ENCODE measurements at regions not wholly inside any gene's neighbourhood (a gene's known extent, or its start where the extent isn't known, plus 50 kb on each side); places are given as distances from the start of the nearest gene placed in this dataset.
"Not testable (repeated sequence)": the region's sequence is repeated elsewhere in the genome, so short reads cannot be mapped to it uniquely, and the experiment has no call there.

DNA sequence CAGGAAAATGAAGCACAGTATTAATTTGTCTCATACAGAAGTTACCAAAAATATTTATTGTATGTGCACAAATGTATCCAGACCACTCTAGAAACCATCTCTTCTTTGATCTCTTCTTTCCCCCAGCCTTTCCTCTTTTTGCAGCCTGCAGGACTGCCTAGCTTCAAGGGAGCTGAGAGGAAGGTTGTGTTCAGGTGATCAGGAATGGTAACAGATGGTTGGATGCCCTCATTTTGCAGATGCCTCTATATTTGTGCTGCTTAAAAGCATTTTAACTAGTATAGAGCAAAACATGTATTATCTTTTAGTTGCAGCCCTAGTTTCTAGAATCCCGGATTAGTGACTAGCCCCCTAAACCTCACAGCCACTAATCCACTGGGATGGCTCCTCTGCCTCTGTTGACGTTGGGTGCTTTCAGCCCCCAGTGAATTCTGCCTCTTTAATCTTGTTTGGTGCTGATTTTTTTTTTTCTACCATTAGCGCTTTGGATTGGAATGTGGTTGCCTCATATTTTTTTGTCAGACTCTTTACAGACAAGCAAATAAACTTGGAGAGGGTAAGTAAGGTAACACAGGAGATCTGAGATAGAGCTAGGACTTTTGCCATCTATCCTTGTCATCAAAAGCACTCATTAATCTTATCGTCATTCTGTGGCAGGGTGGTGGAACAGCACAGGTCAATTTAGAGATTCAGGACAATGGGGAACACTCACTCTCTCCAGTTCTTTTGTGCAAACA is 103.8 kb upstream of the NDUFV2 start:
- H3K4me1 ChIP-seq (ENCODE audit: control insufficient read depth in 5 of 5, insufficient read depth in 5 of 5, low read length in 5 of 5): peaks cover 0 to 10% (median 5%) of the 10 kb centered on the region in 5 donors
- no peak overlapping the region for H3K9ac ChIP-seq (ENCODE audit: low read length in 5 of 5)
- H3K27ac ChIP-seq (ENCODE audit: low read depth, low read length): no peak overlapping the region
- peaks cover 0 to 2% (median 0%) of the 10 kb centered on the region in 5 donors for H3K27me3 ChIP-seq (ENCODE audit: control insufficient read depth in 5 of 5, insufficient read depth in 4 of 5, low read length in 5 of 5)
- no peak overlapping the region for H3K4me3 ChIP-seq (ENCODE audit: low read depth in 1 of 5, low read length in 5 of 5)
- no peaks in the 10 kb centered on the region for H3K36me3 ChIP-seq (ENCODE audit: control insufficient read depth in 5 of 5, insufficient read depth in 5 of 5, low read length in 5 of 5)
- peaks cover 0 to 6% (median 4%) of the 10 kb centered on the region in 5 donors for H3K9me3 ChIP-seq (ENCODE audit: control insufficient read depth in 5 of 5, low read length in 5 of 5)

DNA sequence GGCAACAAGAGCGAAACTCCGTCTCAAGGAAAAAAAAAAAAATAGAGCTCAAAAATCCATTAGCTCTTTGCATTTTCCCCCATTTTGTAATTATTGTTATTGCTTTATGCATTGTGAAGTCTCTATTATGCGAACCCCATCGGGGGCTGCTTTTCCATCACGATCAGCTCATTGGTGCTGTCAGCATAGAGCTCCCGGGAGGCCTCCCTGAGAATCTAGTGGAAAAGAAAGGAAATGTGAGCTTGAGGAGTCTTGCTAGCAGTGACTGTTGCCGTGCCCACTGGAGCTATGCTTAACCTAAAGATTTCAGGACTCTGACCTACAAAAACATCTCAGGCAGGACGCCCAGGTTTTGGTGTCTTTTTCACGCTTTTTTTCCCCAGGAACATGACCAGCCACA is 102.6 kb upstream of the NDUFV2 start:
- no peaks in the 10 kb centered on the region for H3K36me3 ChIP-seq (ENCODE audit: control insufficient read depth in 5 of 5, insufficient read depth in 5 of 5, low read length in 5 of 5)
- H3K4me1 ChIP-seq (ENCODE audit: control insufficient read depth in 5 of 5, insufficient read depth in 5 of 5, low read length in 5 of 5): peaks cover 0 to 10% (median 5%) of the 10 kb centered on the region in 5 donors
- H3K27me3 ChIP-seq (ENCODE audit: control insufficient read depth in 5 of 5, insufficient read depth in 4 of 5, low read length in 5 of 5): no peaks in the 10 kb centered on the region
- H3K4me3 ChIP-seq (ENCODE audit: low read depth in 1 of 5, low read length in 5 of 5): no peak overlapping the region
- peaks cover 0 to 6% (median 4%) of the 10 kb centered on the region in 5 donors for H3K9me3 ChIP-seq (ENCODE audit: control insufficient read depth in 5 of 5, low read length in 5 of 5)
- H3K9ac ChIP-seq (ENCODE audit: low read length in 5 of 5): no peak overlapping the region
- H3K27ac ChIP-seq (ENCODE audit: low read depth, low read length): no peak overlapping the region

DNA sequence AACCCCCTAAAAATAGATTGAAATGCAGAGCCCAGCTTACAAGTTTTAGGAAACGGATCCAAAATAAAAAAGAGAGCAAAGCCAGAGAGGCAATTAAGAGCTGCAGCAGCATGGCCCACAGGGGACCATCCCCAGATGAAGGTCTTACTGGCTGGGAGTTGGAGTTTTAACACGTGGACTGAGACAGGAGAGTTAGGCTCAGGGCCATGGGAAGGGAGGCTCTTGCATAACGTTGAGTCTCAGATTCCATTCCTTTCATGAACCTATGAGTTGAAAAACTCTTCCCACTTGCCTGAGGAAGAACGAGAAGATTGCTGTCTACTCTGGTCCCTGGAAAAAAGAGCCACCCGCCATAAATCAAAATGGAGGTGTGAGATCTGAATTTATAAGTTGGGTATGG is 101.8 kb upstream of the NDUFV2 start:
- peaks cover 0 to 3% (median 0%) of the 10 kb centered on the region in 5 donors for H3K27me3 ChIP-seq (ENCODE audit: control insufficient read depth in 5 of 5, insufficient read depth in 4 of 5, low read length in 5 of 5)
- H3K4me3 ChIP-seq (ENCODE audit: low read depth in 1 of 5, low read length in 5 of 5): no peak overlapping the region
- no peak overlapping the region for H3K27ac ChIP-seq (ENCODE audit: low read depth, low read length)
- peaks cover 0 to 6% (median 4%) of the 10 kb centered on the region in 5 donors for H3K9me3 ChIP-seq (ENCODE audit: control insufficient read depth in 5 of 5, low read length in 5 of 5)
- H3K36me3 ChIP-seq (ENCODE audit: control insufficient read depth in 5 of 5, insufficient read depth in 5 of 5, low read length in 5 of 5): no peaks in the 10 kb centered on the region
- no peak overlapping the region for H3K9ac ChIP-seq (ENCODE audit: low read length in 5 of 5)
- peaks cover 0 to 10% (median 5%) of the 10 kb centered on the region in 5 donors for H3K4me1 ChIP-seq (ENCODE audit: control insufficient read depth in 5 of 5, insufficient read depth in 5 of 5, low read length in 5 of 5)

- peaks cover 0 to 10% (median 5%) of the 10 kb centered on the region in 5 donors for H3K4me1 ChIP-seq (ENCODE audit: control insufficient read depth in 5 of 5, insufficient read depth in 5 of 5, low read length in 5 of 5)
- no peak overlapping the region for H3K9ac ChIP-seq (ENCODE audit: low read length in 5 of 5)
- H3K36me3 ChIP-seq (ENCODE audit: control insufficient read depth in 5 of 5, insufficient read depth in 5 of 5, low read length in 5 of 5): no peaks in the 10 kb centered on the region
- H3K9me3 ChIP-seq (ENCODE audit: control insufficient read depth in 5 of 5, low read length in 5 of 5): peaks cover 0 to 6% (median 4%) of the 10 kb centered on the region in 5 donors
- H3K4me3 ChIP-seq (ENCODE audit: low read depth in 1 of 5, low read length in 5 of 5): no peak overlapping the region
- no peak overlapping the region for H3K27ac ChIP-seq (ENCODE audit: low read depth, low read length)
- H3K27me3 ChIP-seq (ENCODE audit: control insufficient read depth in 5 of 5, insufficient read depth in 4 of 5, low read length in 5 of 5): peaks cover 0 to 3% (median 0%) of the 10 kb centered on the region in 5 donors
Observed at GRCh38 chr18:9001209-9001608, 101.3 kb upstream of the NDUFV2 start.

- no peak overlapping the region for H3K9ac ChIP-seq (ENCODE audit: low read length in 5 of 5)
- no peak overlapping the region for H3K4me3 ChIP-seq (ENCODE audit: low read depth in 1 of 5, low read length in 5 of 5)
- no peaks in the 10 kb centered on the region for H3K36me3 ChIP-seq (ENCODE audit: control insufficient read depth in 5 of 5, insufficient read depth in 5 of 5, low read length in 5 of 5)
- H3K27me3 ChIP-seq (ENCODE audit: control insufficient read depth in 5 of 5, insufficient read depth in 4 of 5, low read length in 5 of 5): peaks cover 0 to 3% (median 0%) of the 10 kb centered on the region in 5 donors
- no peak overlapping the region for H3K27ac ChIP-seq (ENCODE audit: low read depth, low read length)
- no peaks in the 10 kb centered on the region for H3K9me3 ChIP-seq (ENCODE audit: control insufficient read depth in 5 of 5, low read length in 5 of 5)
- peaks cover 0 to 10% (median 5%) of the 10 kb centered on the region in 5 donors for H3K4me1 ChIP-seq (ENCODE audit: control insufficient read depth in 5 of 5, insufficient read depth in 5 of 5, low read length in 5 of 5)
Observed at GRCh38 chr18:9003406-9004100, 98.9 kb upstream of the NDUFV2 start.

DNA sequence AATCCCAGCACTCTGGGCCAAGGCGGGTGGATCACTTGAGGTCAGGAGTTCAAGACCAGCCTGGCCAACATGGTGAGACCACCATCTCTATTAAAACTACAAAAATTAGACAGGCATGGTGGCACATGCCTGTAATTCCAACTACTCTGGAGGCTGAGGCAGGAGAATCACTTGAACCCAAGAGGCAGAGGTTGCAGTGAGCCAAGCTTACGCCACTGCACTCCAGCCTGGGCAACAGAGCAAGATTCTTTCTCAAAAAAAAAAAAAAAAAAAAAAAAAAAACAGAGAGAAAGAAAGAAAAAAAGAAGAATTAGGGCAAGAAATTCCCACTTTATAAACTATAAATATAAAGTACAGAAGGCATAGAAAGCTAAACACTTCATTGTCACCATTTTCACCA is 98.2 kb upstream of the NDUFV2 start:
- not testable (repeated sequence) for H3K4me1 ChIP-seq (ENCODE audit: control insufficient read depth in 5 of 5, insufficient read depth in 5 of 5, low read length in 5 of 5); H3K27me3 ChIP-seq (ENCODE audit: control insufficient read depth in 5 of 5, insufficient read depth in 4 of 5, low read length in 5 of 5); H3K36me3 ChIP-seq (ENCODE audit: control insufficient read depth in 5 of 5, insufficient read depth in 5 of 5, low read length in 5 of 5)

DNA sequence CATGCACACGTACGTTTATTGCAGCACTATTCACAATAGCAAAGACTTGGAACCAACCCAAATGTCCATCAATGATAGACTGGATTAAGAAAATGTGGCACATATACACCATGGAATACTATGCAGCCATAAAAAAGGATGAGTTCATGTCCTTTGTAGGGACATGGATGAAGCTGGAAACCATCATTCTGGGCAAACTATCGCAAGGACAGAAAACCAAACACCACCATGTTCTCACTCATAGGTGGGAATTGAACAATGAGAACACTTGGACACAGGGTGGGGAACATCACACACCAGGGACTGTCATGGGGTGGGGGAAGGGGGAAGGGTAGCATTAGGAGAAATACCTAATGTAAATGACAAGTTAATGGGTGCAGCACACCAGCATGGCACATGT is 94.8 kb upstream of the NDUFV2 start:
- not testable (repeated sequence) for H3K4me3 ChIP-seq (ENCODE audit: low read depth in 1 of 5, low read length in 5 of 5); H3K9ac ChIP-seq (ENCODE audit: low read length in 5 of 5); H3K27ac ChIP-seq (ENCODE audit: low read depth, low read length); H3K9me3 ChIP-seq (ENCODE audit: control insufficient read depth in 5 of 5, low read length in 5 of 5); H3K36me3 ChIP-seq (ENCODE audit: control insufficient read depth in 5 of 5, insufficient read depth in 5 of 5, low read length in 5 of 5); H3K4me1 ChIP-seq (ENCODE audit: control insufficient read depth in 5 of 5, insufficient read depth in 5 of 5, low read length in 5 of 5); H3K27me3 ChIP-seq (ENCODE audit: control insufficient read depth in 5 of 5, insufficient read depth in 4 of 5, low read length in 5 of 5)

More for the DNA sequence above, 98.2 kb upstream of the NDUFV2 start:
- not testable (repeated sequence) for H3K9ac ChIP-seq (ENCODE audit: low read length in 5 of 5); H3K4me3 ChIP-seq (ENCODE audit: low read depth in 1 of 5, low read length in 5 of 5); H3K9me3 ChIP-seq (ENCODE audit: control insufficient read depth in 5 of 5, low read length in 5 of 5); H3K27ac ChIP-seq (ENCODE audit: low read depth, low read length)

- Histone ChIP-seq H3K27ac (ENCODE audit: low read depth, low read length) (no peak overlapping the region), H3K4me3 (ENCODE audit: low read depth in 1 of 5, low read length in 5 of 5) (no peak overlapping the region), H3K36me3 (ENCODE audit: control insufficient read depth in 5 of 5, insufficient read depth in 5 of 5, low read length in 5 of 5) (no peaks in the 10 kb centered on the region), H3K9ac (ENCODE audit: low read length in 5 of 5) (no peak overlapping the region), H3K27me3 (ENCODE audit: control insufficient read depth in 5 of 5, insufficient read depth in 4 of 5, low read length in 5 of 5) (peaks cover 0 to 3% (median 0%) of the 10 kb centered on the region in 5 donors), H3K9me3 (ENCODE audit: control insufficient read depth in 5 of 5, low read length in 5 of 5) (no peaks in the 10 kb centered on the region), H3K4me1 (ENCODE audit: control insufficient read depth in 5 of 5, insufficient read depth in 5 of 5, low read length in 5 of 5) (peaks cover 0 to 3% (median 0%) of the 10 kb centered on the region in 5 donors)
Observed at GRCh38 chr18:9008200-9008708, 94.2 kb upstream of the NDUFV2 start.

DNA sequence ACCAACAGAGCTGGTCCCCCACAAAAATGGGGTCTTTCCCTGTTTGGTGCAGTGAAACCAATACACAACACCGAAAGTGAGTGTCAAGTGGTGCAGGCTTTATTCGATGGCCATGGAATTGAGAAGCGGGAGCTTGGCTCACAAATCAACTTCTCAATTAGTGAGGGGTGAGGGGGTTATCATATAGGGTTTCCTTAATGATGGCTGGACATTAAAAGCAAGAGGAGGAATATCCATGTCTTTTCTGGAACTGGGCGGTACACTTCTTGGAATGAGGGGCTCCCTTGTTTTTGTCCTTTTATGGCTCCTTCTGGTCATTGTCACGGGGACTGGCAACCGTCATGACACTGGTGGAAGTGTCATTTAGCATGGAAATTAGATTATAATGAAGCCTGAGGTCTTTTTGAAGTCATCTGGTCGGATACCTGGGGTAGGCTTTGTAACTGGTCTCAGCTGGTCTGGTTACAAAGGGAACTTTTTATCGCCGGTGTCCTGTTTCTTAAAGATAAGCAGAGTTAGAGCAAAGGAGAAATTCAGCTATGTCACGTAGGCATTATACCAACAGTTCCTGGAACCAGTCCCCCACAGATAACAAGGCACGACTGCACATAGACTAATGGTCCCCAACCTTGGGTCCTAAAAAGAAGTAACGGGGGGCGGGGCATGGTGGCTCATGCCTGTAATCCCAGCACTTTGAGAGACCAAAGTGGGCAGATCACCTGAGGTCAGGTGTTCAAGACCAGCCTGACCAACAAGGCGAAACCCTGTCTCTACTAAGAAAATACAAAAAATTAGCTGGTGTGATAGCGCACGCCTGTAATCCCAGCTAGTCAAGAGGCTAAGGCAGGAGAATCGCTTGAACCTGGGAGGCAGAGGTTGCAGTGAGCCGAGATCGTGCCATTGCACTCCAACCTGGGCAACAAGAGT is 93.5 kb upstream of the NDUFV2 start:
- Histone ChIP-seq H3K27ac (ENCODE audit: low read depth, low read length) (no peak overlapping the region), H3K4me3 (ENCODE audit: low read depth in 1 of 5, low read length in 5 of 5) (no peak overlapping the region), H3K9me3 (ENCODE audit: control insufficient read depth in 5 of 5, low read length in 5 of 5) (no peaks in the 10 kb centered on the region), H3K36me3 (ENCODE audit: control insufficient read depth in 5 of 5, insufficient read depth in 5 of 5, low read length in 5 of 5) (no peaks in the 10 kb centered on the region), H3K4me1 (ENCODE audit: control insufficient read depth in 5 of 5, insufficient read depth in 5 of 5, low read length in 5 of 5) (peaks cover 0 to 3% (median 0%) of the 10 kb centered on the region in 5 donors), H3K27me3 (ENCODE audit: control insufficient read depth in 5 of 5, insufficient read depth in 4 of 5, low read length in 5 of 5) (peaks cover 0 to 3% (median 0%) of the 10 kb centered on the region in 5 donors), H3K9ac (ENCODE audit: low read length in 5 of 5) (no peak overlapping the region)
